ENCODE measurements at regions not wholly inside any gene's neighbourhood (a gene's known extent, or its start where the extent isn't known, plus 50 kb on each side); places are given as distances from the start of the nearest gene placed in this dataset.

GRCh38 chr17:73759734-73760438, 115.6 kb upstream of the SDK2 start:
- Mint-ChIP-seq H3K4me3 (no peak overlapping the region), H3K9me3 (no peaks in the 10 kb centered on the region), H3K27ac (peak overlapping the region in 1 of 2 donors; percentile 28), H3K27me3 (no peaks in the 10 kb centered on the region), H3K4me1 (peaks cover 8% of the 10 kb centered on the region)
- no peak for DNase-seq
- no peak for ATAC-seq

- Mint-ChIP-seq H3K9me3 (no peaks in the 10 kb centered on the region), H3K4me1 (peaks cover 8% of the 10 kb centered on the region), H3K4me3 (no peak overlapping the region), H3K27ac (peak overlapping the region in 1 of 2 donors; percentile 69), H3K27me3 (no peaks in the 10 kb centered on the region)
- ATAC-seq (no peak), DNase-seq (no peak)
Observed at GRCh38 chr17:73760439-73760758, 116.2 kb upstream of the SDK2 start.

- DNase-seq: no peak
- Mint-ChIP-seq H3K4me1 (no peaks in the 10 kb centered on the region), H3K9me3 (no peaks in the 10 kb centered on the region), H3K27ac (no peak overlapping the region), H3K27me3 (no peaks in the 10 kb centered on the region), H3K4me3 (no peak overlapping the region)
- no peak for ATAC-seq
Observed at GRCh38 chr17:73765824-73766563, 121.7 kb upstream of the SDK2 start.

- no peak for DNase-seq
- no peak for ATAC-seq
- no peaks in the 10 kb centered on the region for H3K27me3 Mint-ChIP-seq
- no peaks in the 10 kb centered on the region for H3K9me3 Mint-ChIP-seq
- H3K27ac Mint-ChIP-seq: peak overlapping the region in 1 of 2 donors; percentile 21
- no peak overlapping the region for H3K4me3 Mint-ChIP-seq
- no peaks in the 10 kb centered on the region for H3K4me1 Mint-ChIP-seq
Observed at GRCh38 chr17:73767696-73768095, 123.5 kb upstream of the SDK2 start.

GRCh38 chr17:73768691-73769090, 124.4 kb upstream of the SDK2 start:
- H3K4me3 Mint-ChIP-seq: no peak overlapping the region
- no peaks in the 10 kb centered on the region for H3K27me3 Mint-ChIP-seq
- no peak for DNase-seq
- H3K9me3 Mint-ChIP-seq: no peaks in the 10 kb centered on the region
- peak overlapping the region in 1 of 2 donors; percentile 4 for H3K27ac Mint-ChIP-seq
- H3K4me1 Mint-ChIP-seq: no peaks in the 10 kb centered on the region
- ATAC-seq: no peak

GRCh38 chr17:73769479-73769878, 125.2 kb upstream of the SDK2 start:
- Mint-ChIP-seq H3K27ac (no peak overlapping the region), H3K4me1 (no peaks in the 10 kb centered on the region), H3K27me3 (no peaks in the 10 kb centered on the region), H3K4me3 (no peak overlapping the region), H3K9me3 (no peaks in the 10 kb centered on the region)
- DNase-seq: no peak
- ATAC-seq: no peak

GRCh38 chr17:73770115-73770848, 126.0 kb upstream of the SDK2 start:
- DNase-seq (no peak), ATAC-seq (no peak)
- H3K9me3 Mint-ChIP-seq: no peaks in the 10 kb centered on the region
- peak overlapping the region in 1 of 2 donors; percentile 42 for H3K27ac Mint-ChIP-seq
- no peak overlapping the region for H3K4me3 Mint-ChIP-seq
- no peaks in the 10 kb centered on the region for H3K4me1 Mint-ChIP-seq
- H3K27me3 Mint-ChIP-seq: no peaks in the 10 kb centered on the region

GRCh38 chr17:73770849-73771229, 126.6 kb upstream of the SDK2 start:
- Mint-ChIP-seq H3K27me3 (no peaks in the 10 kb centered on the region), H3K27ac (peak overlapping the region in 1 of 2 donors; percentile 8), H3K4me1 (no peaks in the 10 kb centered on the region), H3K9me3 (no peaks in the 10 kb centered on the region), H3K4me3 (no peak overlapping the region)
- ATAC-seq (no peak), DNase-seq (no peak)

- DNase-seq (no peak), ATAC-seq (no peak)
- Mint-ChIP-seq H3K9me3 (no peaks in the 10 kb centered on the region), H3K27me3 (no peaks in the 10 kb centered on the region), H3K4me1 (no peaks in the 10 kb centered on the region), H3K27ac (no peak overlapping the region), H3K4me3 (no peak overlapping the region)
Observed at GRCh38 chr17:73772107-73772705, 128.0 kb upstream of the SDK2 start.

- no peaks in the 10 kb centered on the region for H3K4me1 Mint-ChIP-seq
- H3K27me3 Mint-ChIP-seq: no peaks in the 10 kb centered on the region
- DNase-seq (no peak), ATAC-seq (no peak)
- no peaks in the 10 kb centered on the region for H3K9me3 Mint-ChIP-seq
- no peak overlapping the region for H3K27ac Mint-ChIP-seq
- no peak overlapping the region for H3K4me3 Mint-ChIP-seq
Observed at GRCh38 chr17:73773702-73774101, 129.5 kb upstream of the SDK2 start.

- Mint-ChIP-seq H3K4me3 (no peak overlapping the region), H3K27ac (no peak overlapping the region), H3K4me1 (no peaks in the 10 kb centered on the region), H3K9me3 (no peaks in the 10 kb centered on the region), H3K27me3 (no peaks in the 10 kb centered on the region)
- ATAC-seq (no peak), DNase-seq (no peak)
Observed at GRCh38 chr17:73774852-73775251, 130.6 kb upstream of the SDK2 start.

GRCh38 chr17:73776351-73777130, 132.3 kb upstream of the SDK2 start:
- Mint-ChIP-seq H3K27me3 (no peaks in the 10 kb centered on the region), H3K4me1 (no peaks in the 10 kb centered on the region), H3K9me3 (no peaks in the 10 kb centered on the region), H3K4me3 (no peak overlapping the region), H3K27ac (no peak overlapping the region)
- no peak for DNase-seq
- no peak for ATAC-seq

- no peaks in the 10 kb centered on the region for H3K4me1 Mint-ChIP-seq
- H3K27ac Mint-ChIP-seq: no peak overlapping the region
- H3K4me3 Mint-ChIP-seq: no peak overlapping the region
- no peaks in the 10 kb centered on the region for H3K27me3 Mint-ChIP-seq
- no peak for ATAC-seq
- DNase-seq: no peak
- no peaks in the 10 kb centered on the region for H3K9me3 Mint-ChIP-seq
Observed at GRCh38 chr17:73777131-73777449, 132.8 kb upstream of the SDK2 start.

- no peak overlapping the region for H3K27ac Mint-ChIP-seq
- H3K4me1 Mint-ChIP-seq: peaks cover 8% of the 10 kb centered on the region
- no peak overlapping the region for H3K4me3 Mint-ChIP-seq
- H3K27me3 Mint-ChIP-seq: peaks cover 9% of the 10 kb centered on the region
- ATAC-seq: no peak
- H3K9me3 Mint-ChIP-seq: no peaks in the 10 kb centered on the region
- no peak for DNase-seq
Observed at GRCh38 chr17:73782231-73782630, 138.0 kb upstream of the SDK2 start.

GRCh38 chr17:73782641-73783381, 138.6 kb upstream of the SDK2 start:
- peaks cover 8% of the 10 kb centered on the region for H3K4me1 Mint-ChIP-seq
- DNase-seq (no peak), ATAC-seq (no peak)
- H3K27ac Mint-ChIP-seq: no peak overlapping the region
- peaks cover 9% of the 10 kb centered on the region for H3K27me3 Mint-ChIP-seq
- no peak overlapping the region for H3K4me3 Mint-ChIP-seq
- no peaks in the 10 kb centered on the region for H3K9me3 Mint-ChIP-seq
